ENCODE measurements at regions not wholly inside any gene's neighbourhood (a gene's known extent, or its start where the extent isn't known, plus 50 kb on each side); places are given as distances from the start of the nearest gene placed in this dataset.
"Not testable (repeated sequence)": the region's sequence is repeated elsewhere in the genome, so short reads cannot be mapped to it uniquely, and the experiment has no call there.

- no peak for DNase-seq (ENCODE audit: low read depth in 1 of 2, low spot score in 1 of 2)
Observed at GRCh38 chr1:188652678-188653077, 1823.9 kb downstream of the PLA2G4A start.

- not testable (repeated sequence) for DNase-seq (ENCODE audit: low read depth in 1 of 2, low spot score in 1 of 2)
Observed at GRCh38 chr1:188655966-188656365, 1821.7 kb downstream of the BRINP3 start.

- no peak for DNase-seq (ENCODE audit: low read depth in 1 of 2, low spot score in 1 of 2)
Observed at GRCh38 chr1:188660572-188660971, 1817.1 kb downstream of the BRINP3 start.

- no peak for DNase-seq (ENCODE audit: low read depth in 1 of 2, low spot score in 1 of 2)
Observed at GRCh38 chr1:188665477-188665876, 1812.2 kb downstream of the BRINP3 start.

- no peak for DNase-seq (ENCODE audit: low read depth in 1 of 2, low spot score in 1 of 2)
Observed at GRCh38 chr1:188668083-188668482, 1809.6 kb downstream of the BRINP3 start.

- no peak for DNase-seq (ENCODE audit: low read depth in 1 of 2, low spot score in 1 of 2)
Observed at GRCh38 chr1:188669728-188670382, 1807.8 kb downstream of the BRINP3 start.

- no peak for DNase-seq (ENCODE audit: low read depth in 1 of 2, low spot score in 1 of 2)
Observed at GRCh38 chr1:188670837-188671236, 1806.8 kb downstream of the BRINP3 start.

GRCh38 chr1:188672153-188672552, 1805.5 kb downstream of the BRINP3 start:
- no peak for DNase-seq (ENCODE audit: low read depth in 1 of 2, low spot score in 1 of 2)

- DNase-seq (ENCODE audit: low read depth in 1 of 2, low spot score in 1 of 2) = no peak
Observed at GRCh38 chr1:188689542-188689941, 1788.1 kb downstream of the BRINP3 start.

- no peak for DNase-seq (ENCODE audit: low read depth in 1 of 2, low spot score in 1 of 2)
Observed at GRCh38 chr1:188700116-188700515, 1777.5 kb downstream of the BRINP3 start.

- no peak for DNase-seq (ENCODE audit: low read depth in 1 of 2, low spot score in 1 of 2)
Observed at GRCh38 chr1:188706742-188707141, 1770.9 kb downstream of the BRINP3 start.

GRCh38 chr1:188708795-188709535, 1768.7 kb downstream of the BRINP3 start:
- no peak for DNase-seq (ENCODE audit: low read depth in 1 of 2, low spot score in 1 of 2)

- DNase-seq (ENCODE audit: low read depth in 1 of 2, low spot score in 1 of 2) = no peak
Observed at GRCh38 chr1:188715566-188715965, 1762.1 kb downstream of the BRINP3 start.

GRCh38 chr1:188719735-188720134, 1757.9 kb downstream of the BRINP3 start:
- DNase-seq (ENCODE audit: low read depth in 1 of 2, low spot score in 1 of 2) = no peak

GRCh38 chr1:188723332-188724020, 1754.2 kb downstream of the BRINP3 start:
- DNase-seq (ENCODE audit: low read depth in 1 of 2, low spot score in 1 of 2) = no peak

GRCh38 chr1:188729039-188729438, 1748.6 kb downstream of the BRINP3 start:
- no peak for DNase-seq (ENCODE audit: low read depth in 1 of 2, low spot score in 1 of 2)

- no peak for DNase-seq (ENCODE audit: low read depth in 1 of 2, low spot score in 1 of 2)
Observed at GRCh38 chr1:188735567-188735966, 1742.1 kb downstream of the BRINP3 start.

- DNase-seq (ENCODE audit: low read depth in 1 of 2, low spot score in 1 of 2) = not testable (repeated sequence)
Observed at GRCh38 chr1:188749275-188749674, 1728.4 kb downstream of the BRINP3 start.

- not testable (repeated sequence) for DNase-seq (ENCODE audit: low read depth in 1 of 2, low spot score in 1 of 2)
Observed at GRCh38 chr1:188752027-188752426, 1725.6 kb downstream of the BRINP3 start.

GRCh38 chr1:188757747-188758146, 1719.9 kb downstream of the BRINP3 start:
- not testable (repeated sequence) for DNase-seq (ENCODE audit: low read depth in 1 of 2, low spot score in 1 of 2)

- no peak for DNase-seq (ENCODE audit: low read depth in 1 of 2, low spot score in 1 of 2)
Observed at GRCh38 chr1:188761226-188761625, 1716.4 kb downstream of the BRINP3 start.

GRCh38 chr1:188762166-188762743, 1715.4 kb downstream of the BRINP3 start:
- no peak for DNase-seq (ENCODE audit: low read depth in 1 of 2, low spot score in 1 of 2)

All from activated CD4-positive, alpha-beta T cell treated with anti-CD3 and anti-CD28 coated beads, Interleukin-2, amount 50 U/mL, for 24 hours (primary cell).